HG02884 (cell line): ENCODE measurements at regions not wholly inside any gene's neighbourhood (a gene's known extent, or its start where the extent isn't known, plus 50 kb on each side); places are given as distances from the start of the nearest gene placed in this dataset.
A peak's percentile ranks its signal among the peaks of the same experiment; 100 is the strongest.
"Not testable (repeated sequence)": the region's sequence is repeated elsewhere in the genome, so short reads cannot be mapped to it uniquely, and the experiment has no call there.

Experiments
- ATAC-seq: cut with Tn5 transposase; IDR thresholded peaks from one replicate; pipeline ENCODE4 v1.9.1; 2021; ENCODE audit warnings: mild to moderate bottlenecking, moderate library complexity; ENCODE audit not compliant: unreplicated experiment

DNA sequence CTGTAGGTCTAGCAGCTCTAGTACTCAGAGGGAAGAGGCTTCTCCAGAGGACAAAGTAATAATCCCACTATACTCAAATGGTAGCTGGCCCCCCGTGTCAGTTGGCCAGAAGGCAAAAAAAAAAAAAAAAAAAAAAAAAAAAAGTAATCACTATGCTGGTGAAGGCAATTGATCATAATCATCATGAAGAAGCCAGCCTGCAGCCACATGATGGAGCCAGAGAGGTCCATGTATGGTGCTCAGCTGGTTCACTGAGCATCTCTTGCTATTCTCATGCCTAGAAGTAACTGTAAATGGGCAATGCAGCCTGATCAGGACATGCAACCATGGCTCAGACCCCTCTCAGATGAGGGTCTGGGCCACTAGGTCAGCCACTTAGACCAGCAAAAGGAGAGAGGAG is 378.8 kb downstream of the MED13L start:
- no peak for ATAC-seq

DNA sequence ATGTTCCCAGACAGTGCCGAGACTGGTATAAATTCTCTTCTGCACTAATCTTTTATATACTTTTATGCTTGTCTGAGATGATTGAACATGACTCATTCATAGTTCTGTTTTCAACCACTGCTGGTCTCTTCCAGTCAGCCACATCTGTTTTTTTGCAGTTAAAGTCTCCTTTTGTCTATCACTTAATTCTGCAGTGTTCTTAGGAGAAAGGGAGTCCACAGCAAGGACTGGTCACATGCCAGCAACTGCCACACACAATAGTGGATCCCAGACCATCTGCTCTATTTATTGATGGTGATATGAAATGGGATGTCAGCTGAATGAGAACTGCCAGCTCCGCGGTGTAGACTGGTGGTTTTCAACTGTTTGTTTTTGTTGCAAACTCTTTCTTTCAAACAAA is 379.8 kb downstream of the MED13L start:
- no peak for ATAC-seq

DNA sequence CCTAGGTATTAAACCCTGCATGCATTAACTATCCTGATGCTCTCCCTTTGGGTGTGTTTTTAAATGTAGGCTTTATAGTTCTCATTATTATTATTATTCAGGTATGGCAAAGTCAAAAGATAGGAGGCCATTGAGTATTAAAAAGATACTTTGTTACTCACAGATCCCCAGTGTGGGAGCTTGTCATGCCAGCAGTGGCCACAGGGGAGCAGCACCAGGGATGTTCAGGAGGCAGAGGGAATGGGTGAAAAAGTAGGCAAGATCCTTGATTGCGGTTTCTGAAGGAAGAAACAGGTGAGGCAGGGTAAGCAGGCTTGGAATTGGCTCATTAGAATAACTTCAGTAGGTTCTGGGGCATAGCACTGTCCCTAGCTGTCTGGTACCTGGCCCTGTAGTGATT is 382.2 kb downstream of the MED13L start:
- no peak for ATAC-seq

DNA sequence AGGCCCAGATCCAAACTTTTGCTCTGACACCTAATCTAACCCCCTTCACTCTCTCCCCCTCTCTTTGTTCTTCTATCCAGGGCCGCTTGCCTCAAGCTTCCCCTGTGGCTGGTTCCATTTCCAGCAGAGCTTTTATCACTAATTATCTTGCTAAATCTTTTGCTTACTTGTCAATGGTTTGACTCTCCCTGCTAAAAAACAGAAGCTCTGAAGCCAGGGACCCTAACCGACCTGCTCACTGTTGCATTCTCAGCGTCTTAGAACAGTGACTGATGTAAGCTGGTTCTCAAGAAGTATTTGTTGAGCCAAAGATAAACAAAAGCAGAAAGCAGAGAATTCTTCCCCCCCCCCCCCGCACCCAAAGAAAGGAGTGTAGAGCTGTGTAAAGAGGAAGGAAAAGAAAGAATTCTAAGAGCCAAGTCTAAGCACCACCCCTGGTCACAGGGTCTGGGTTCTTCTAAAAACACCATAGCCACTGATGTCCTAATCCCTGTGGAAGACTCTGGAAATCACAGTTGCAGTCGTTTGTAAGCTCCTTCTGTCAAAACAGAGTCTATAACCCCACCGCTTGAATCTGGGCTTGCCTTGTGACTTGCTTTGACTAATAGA is 385.8 kb downstream of the MED13L start:
- no peak for ATAC-seq

DNA sequence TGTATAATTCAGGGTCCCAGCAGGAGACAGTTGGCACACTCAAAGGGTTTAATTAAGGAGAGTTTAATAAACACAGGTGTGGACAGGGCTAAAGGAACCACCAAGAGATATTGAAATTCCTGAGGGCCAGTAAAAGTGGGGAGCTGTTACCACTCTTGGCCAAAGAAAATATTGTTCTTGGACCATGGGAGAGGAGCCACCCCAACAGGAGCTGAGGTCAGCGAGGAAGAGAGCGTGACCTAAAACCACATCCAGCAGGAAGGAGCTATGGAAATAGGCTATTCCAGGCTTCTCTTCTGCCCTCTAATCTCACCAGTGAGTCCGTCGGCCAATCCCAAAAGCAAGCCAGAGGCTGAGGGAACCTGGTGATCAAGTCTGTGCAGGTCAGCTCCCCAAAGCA is 390.8 kb downstream of the MED13L start:
- no peak for ATAC-seq

DNA sequence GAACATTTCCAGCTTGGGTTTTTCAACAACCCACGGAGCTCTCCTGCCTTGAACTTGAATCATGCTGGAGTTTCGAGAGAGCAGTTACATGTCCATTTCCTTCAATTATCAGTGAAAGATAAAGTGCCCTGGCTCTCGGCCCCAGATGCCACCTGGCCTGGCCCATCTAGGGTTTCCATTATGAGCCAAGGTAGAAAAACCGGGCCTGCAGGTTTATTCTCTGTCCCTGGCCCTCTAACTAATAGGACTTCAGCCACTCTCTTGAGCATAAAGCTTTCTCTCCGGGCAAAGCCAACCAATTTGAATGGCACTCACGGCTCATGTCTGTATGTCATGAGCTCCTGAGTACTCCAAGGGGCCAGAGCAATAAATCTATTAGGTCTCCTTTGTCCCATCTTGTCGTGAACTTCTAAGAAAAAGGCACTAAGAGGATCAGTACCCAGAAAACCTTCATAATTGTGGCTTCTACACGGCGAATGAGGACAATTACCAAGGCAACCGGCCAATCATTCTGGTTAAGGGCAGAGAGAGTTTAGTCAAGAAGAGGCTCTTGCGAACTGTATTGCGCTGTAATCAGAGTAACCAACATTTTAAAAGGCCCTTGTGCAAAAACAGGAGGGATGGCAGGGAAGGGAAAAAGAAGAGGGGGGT is 392.3 kb downstream of the MED13L start:
- ATAC-seq, result no peak

DNA sequence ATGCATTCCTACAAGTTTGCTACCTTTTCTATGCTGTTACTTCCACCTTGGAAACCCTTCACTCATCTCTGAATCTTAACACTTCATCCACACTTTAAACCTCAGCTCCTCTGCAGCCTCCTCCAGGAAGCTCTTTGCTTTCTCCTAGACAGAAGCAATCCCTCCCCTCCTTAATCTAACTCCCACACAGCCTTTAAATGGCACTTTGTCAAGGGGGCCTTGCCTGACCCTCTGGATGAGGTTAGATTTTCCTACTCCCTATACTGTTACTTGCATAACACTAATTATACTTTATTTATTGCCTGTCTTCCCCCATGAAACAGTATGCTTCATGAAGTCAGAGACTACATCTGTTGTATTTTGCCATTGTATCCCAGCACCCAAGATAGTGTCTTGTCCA is 394.6 kb downstream of the MED13L start:
- ATAC-seq, result no peak

DNA sequence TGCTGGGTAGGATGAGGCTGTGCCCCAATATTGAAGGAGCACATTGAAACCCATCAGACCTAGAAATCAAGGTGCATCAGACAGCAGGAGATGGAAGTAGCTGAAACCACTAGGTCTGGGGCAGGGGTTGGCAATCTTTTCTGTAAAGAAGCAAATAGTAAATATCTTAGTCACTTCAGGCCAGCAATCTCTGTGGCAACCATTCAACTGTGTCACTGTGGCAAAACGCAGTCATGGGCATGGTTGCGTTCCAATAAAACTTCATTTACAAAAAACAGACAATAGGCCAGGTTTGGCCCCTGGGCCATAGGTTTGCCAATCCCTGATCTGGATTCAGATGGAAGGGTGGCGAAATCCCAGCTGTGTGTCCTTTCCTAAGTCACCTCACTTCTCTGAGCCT is 397.3 kb downstream of the MED13L start:
- ATAC-seq, result no peak

DNA sequence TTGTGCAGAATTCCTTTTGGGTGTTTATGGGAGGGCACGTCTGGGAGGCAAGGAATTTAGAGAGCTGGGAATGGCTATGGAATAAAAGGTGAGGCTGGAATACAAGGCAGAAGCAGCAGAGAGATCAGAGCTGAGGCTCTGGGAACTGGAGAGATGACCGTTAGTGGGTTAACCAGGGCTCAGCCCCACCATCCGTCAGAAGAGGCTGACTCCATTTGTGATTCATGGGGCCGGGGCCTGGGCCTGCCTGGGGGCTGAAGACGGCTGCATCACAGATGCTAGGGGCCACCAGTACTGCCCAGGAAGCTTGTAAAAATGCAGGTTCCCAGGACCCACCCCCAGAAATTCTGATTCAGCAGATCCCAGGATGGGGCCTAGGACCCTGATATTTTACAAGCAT is 398.1 kb downstream of the MED13L start:
- no peak for ATAC-seq

DNA sequence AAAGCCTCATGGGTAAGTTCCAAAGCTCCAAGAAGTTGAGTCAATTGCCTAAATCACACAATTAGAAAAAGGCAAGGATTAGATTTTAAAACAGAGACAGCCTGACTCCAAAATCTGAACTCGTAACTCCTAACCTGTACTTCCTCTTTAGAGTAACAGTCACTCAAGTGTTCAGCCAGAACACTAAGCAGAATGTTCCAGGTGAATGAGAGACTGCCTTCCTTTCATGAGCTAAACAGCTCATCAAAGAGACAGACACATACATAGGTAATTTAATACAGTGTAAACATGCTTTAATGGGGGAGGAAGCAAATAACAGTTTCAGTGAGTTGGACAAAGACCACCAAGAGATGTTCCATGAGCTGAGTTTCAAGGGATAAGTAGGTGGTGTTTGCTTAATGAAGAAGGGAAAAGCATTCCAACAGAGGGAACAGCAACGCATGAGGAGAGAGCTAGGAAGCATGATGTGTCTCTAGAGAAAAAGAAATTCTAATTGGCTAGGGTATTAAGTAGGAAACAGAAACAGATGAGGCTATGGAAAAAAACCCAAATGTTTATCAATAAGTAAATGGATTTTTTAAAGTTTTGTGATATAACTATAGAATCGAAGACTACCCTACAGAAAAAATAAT is 403.9 kb downstream of the MED13L start:
- peak; percentile 14 for ATAC-seq

DNA sequence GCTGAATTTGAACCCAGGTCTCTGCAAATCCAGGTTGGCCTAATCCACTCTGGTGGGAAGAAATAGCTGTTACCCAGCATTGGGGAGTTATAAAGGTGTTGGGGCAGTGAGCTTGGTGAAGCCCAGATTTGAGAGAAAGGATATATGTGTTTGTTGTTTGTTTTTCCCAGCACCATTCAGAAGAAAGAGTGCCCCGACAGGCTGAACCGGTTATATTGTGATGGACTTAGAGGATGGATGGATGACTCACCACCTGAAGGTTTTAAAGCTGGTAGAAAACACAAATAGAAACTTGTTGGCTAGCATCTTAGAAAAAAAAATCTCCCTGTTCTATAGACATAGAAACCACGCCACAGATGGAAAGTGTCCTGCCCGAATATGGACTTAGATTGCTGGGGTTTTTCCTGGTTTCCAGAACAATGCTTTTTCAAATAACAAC is 404.6 kb downstream of the MED13L start:
- ATAC-seq, result peak; percentile 55

DNA sequence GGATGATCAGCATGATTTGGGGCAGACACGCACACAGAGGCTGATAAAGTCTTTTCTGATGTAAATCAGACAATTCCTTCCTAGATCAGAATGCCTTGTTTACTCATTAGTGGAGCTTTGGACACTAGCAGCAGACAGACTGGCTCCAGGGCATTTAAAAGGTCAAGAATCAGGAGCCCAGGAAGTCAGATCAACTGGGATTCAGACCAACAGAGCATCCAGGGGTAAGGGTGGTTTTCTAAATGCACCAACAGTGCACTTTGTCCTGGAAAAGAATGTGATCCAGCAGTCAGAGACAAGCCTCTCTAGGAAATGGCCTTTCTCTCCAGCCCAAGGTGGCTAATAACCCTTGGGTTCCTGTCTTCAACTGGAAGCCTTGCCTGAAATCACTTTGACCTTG is 405.3 kb downstream of the MED13L start:
- no peak for ATAC-seq

DNA sequence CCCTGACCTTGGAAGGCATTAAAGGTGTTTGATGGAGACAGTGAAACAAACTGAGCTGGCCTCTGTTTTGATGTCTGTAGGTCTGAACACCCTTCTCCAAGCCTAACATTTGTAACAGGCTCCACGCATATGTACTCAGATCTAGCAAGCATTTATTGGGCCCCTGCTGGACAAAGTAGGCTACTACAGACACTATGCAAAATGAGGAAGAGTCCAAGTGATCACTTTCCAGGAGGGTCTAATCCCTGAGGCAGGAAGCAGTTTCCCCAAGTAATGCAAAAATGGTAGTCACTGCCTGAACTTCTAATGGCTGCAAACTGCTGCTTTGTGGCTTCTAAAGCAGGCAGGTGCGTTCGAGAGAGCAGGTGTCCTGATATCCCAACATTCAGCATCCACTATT is 405.8 kb downstream of the MED13L start:
- no peak for ATAC-seq

DNA sequence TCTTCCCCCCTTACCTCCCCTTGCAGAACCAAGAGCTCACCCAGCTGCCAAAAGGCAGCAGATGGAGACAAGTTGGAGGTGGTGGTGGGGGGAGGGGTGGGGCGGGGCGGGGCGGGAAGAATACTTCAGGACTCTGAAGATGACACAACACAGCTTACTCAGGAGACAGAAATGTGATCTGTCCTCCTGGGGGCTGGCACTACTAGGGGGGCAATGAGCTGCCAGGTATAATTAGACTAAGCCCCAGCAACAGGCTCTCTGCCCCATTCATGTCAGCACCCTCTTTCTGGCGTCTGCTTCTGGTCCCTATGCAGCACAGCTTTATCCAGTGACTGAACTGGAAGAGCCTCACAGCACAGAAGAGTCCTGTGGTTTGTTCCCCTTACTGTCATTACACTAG is 407.0 kb downstream of the MED13L start:
- ATAC-seq, result no peak

DNA sequence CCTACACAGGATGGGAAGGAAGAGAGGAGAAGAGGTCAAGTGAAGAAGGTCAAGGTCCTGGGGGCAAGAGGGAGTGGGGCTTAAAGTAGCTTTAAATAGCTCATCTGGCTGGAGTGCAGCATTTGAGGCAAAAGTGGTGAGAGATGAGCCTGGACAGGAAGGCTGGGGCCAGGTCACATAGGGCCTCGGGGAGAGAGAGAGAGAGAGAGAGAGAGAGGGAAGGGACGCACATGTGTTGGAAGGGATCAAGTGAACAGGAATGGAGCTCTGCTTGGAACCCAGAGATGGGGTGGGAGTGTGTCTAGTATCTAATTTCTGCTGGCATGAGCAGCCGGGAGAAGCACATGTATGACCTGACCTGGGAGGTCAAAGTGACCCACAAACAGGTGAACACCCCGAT is 407.5 kb downstream of the MED13L start:
- no peak for ATAC-seq

DNA sequence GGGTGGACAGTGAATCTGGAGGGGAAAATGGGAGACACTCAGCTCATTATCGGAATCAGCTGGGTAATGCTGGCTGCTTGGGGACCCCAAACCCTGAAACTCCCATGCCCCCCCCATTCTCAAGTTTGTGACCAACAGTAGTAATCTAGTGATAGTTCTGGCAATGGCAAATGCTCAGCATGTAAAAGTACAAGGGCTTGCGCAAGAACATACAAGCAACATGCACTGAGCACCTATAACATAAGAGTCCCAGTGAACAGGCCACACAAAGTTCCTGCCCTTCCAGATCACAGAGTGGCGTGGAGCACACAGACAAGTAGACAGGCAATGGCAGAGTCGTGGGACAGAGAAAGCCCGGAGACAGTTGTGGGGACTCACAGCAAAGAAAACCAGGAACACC is 407.9 kb downstream of the MED13L start:
- no peak for ATAC-seq

DNA sequence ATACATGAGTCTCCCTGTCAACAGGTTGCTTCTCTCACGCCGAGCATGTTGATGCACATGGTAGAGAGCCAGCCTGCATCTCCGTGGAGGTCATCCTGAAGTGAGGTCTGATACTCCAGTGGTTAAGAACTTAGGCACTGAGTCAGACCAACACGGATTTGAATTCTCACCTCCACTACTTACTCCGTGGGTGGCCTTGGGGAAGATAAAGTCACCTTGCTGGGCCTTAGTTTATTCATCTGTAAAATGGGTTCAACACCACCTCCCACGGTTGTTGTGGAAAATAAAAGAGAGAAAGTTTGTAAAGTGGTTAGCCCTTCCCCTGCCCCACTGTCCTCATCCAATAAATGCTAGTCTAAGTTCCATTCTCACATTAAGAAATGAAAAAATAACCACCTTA is 408.9 kb downstream of the MED13L start:
- ATAC-seq, result no peak

DNA sequence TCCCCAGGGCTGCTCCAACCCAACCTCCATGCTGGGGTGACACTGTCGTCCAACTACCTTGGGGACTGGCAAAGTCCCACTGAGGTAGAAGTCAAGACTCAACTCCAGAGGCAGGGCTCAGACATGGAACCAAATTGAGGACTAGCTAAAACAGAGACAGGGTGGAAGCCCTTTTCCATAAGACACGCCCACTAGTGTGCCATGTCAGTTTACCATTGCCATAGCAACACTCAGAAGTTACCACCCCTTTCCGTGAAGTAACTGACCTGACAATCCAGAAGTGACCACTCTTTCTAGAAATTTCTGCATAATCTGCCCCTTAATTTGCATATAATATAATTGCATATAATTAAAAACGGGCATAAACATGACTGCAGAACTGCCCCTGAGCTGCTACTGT is 409.6 kb downstream of the MED13L start:
- no peak for ATAC-seq

DNA sequence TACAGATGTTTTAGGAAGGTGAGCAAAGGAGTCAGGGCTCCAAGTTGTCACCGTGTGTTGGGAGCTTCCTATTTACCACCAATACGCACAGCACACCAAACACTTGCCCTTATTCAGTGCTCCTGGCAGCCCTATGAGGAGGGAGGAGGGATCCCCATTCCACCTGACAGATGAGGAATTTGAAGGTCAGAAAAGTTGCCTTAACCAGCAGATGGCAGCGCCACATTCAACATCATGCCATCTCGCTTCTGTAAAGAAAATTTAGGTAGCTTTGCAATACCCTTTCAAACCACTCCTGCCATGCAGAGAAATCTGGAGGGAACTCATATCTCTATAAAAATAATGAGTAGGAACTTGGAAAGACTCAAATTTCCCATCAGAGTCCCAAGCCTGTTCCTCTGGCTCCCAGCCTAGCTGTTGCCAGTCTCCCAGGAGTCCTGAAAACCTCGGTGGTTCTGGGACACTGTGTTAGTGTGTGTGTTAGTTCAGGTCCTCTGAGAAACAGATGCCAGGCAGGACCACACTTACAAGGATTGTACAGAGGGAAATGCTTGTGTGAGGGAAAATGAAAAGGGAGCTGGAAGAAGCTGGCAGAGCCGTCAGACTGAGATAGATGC is 410.5 kb downstream of the MED13L start:
- no peak for ATAC-seq

DNA sequence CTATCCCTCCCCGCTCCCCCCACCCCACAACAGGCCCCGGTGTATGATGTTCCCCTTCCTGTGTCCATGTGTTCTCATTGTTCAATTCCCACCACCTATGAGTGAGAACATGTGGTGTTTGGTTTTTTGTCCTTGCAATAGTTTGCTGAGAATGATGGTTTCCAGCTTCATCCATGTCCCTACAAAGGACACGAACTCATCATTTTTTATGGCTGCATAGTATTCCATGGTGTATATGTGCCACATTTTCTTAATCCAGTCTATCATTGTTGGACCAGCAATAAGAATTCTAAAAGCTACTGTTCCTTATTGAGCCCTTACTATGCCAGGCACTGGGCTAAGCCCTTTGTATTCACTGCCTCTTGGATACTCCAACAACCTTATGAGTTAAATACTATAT is 411.2 kb downstream of the MED13L start:
- not testable (repeated sequence) for ATAC-seq

DNA sequence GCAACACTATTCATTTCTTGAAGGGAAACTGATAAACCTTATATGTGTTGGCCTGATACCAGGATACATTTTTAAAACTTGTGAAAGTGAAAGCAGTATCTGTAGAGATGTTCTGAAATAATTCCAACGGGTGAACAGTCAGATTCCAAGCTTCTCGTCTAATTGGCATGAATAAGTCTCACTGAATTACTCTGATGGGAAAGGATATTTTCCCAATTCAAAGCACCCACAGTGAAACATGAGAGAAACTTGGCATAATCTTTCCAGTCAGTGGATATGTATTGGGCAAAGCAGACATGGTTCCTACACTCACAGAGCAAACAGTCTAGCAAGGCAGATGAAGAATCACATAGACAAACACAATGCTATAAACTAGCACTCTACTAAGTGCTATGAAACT is 413.1 kb downstream of the MED13L start:
- ATAC-seq, result no peak

DNA sequence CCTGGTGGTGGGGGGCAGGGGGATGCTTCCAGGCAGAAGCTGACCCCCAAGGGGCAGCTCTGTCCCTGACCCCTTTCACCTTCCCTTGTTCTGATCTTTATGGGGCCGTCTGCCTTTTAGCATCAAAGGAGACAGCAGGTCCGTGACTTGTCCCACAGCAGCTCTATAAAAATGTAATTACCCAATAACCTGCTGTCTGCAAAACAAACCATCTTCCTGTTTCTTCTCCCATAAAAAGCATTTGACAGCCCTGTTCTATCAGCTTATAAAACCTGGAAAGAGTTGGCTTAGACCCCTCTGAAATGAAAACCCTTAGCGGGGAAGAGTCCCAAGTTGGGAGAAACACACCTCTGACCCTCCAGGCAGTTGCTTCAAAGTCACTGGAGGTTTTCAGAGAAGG is 416.9 kb downstream of the MED13L start:
- ATAC-seq, result no peak
